IPS-11a (cell line): ENCODE measurements at regions not wholly inside any gene's neighbourhood (a gene's known extent, or its start where the extent isn't known, plus 50 kb on each side); places are given as distances from the start of the nearest gene placed in this dataset.
"Not testable (repeated sequence)": the region's sequence is repeated elsewhere in the genome, so short reads cannot be mapped to it uniquely, and the experiment has no call there.

Experiments used
- H3K4me3 ChIP-seq: one replicate; pipeline ENCODE4 v1.5.1; 2013; ENCODE audit warnings: low read depth, low read length, control low read depth

GRCh38 chr10:63836666-63837442, 315.7 kb downstream of the REEP3 start:
- H3K4me3 ChIP-seq = no peak overlapping the region

- no peak overlapping the region for H3K4me3 ChIP-seq
Measured at GRCh38 chr10:63841761-63842160, 320.6 kb downstream of the REEP3 start.

- H3K4me3 ChIP-seq = no peak overlapping the region
Measured at GRCh38 chr10:63843107-63843506, 321.9 kb downstream of the REEP3 start.

GRCh38 chr10:63848871-63849270, 327.7 kb downstream of the REEP3 start:
- H3K4me3 ChIP-seq = not testable (repeated sequence)

GRCh38 chr10:63862860-63863259, 341.7 kb downstream of the REEP3 start:
- no peak overlapping the region for H3K4me3 ChIP-seq

- H3K4me3 ChIP-seq = no peak overlapping the region
Measured at GRCh38 chr10:63865210-63865609, 344.0 kb downstream of the REEP3 start.

GRCh38 chr10:63866075-63866746, 345.0 kb downstream of the REEP3 start:
- H3K4me3 ChIP-seq = no peak overlapping the region

- no peak overlapping the region for H3K4me3 ChIP-seq
Measured at GRCh38 chr10:63866747-63867140, 345.5 kb downstream of the REEP3 start.

GRCh38 chr10:63878428-63878827, 357.2 kb downstream of the REEP3 start:
- H3K4me3 ChIP-seq = no peak overlapping the region

GRCh38 chr10:63883861-63884260, 362.7 kb downstream of the REEP3 start:
- H3K4me3 ChIP-seq = no peak overlapping the region

GRCh38 chr10:63884426-63884825, 363.2 kb downstream of the REEP3 start:
- H3K4me3 ChIP-seq = no peak overlapping the region

GRCh38 chr10:63885156-63885555, 364.0 kb downstream of the REEP3 start:
- H3K4me3 ChIP-seq = no peak overlapping the region

GRCh38 chr10:63886281-63887022, 365.3 kb downstream of the REEP3 start:
- no peak overlapping the region for H3K4me3 ChIP-seq

GRCh38 chr10:63887023-63887589, 365.9 kb downstream of the REEP3 start:
- no peak overlapping the region for H3K4me3 ChIP-seq

GRCh38 chr10:63887600-63888370, 366.6 kb downstream of the REEP3 start:
- no peak overlapping the region for H3K4me3 ChIP-seq

GRCh38 chr10:63889803-63890202, 368.6 kb downstream of the REEP3 start:
- H3K4me3 ChIP-seq = no peak overlapping the region

GRCh38 chr10:63896992-63897391, 375.8 kb downstream of the REEP3 start:
- H3K4me3 ChIP-seq = no peak overlapping the region

- no peak overlapping the region for H3K4me3 ChIP-seq
Measured at GRCh38 chr10:63899673-63900300, 378.6 kb downstream of the REEP3 start.

- H3K4me3 ChIP-seq = no peak overlapping the region
Measured at GRCh38 chr10:63901228-63901627, 380.0 kb downstream of the REEP3 start.

GRCh38 chr10:63901881-63902280, 380.7 kb downstream of the REEP3 start:
- no peak overlapping the region for H3K4me3 ChIP-seq
